Endodermal cell (in vitro differentiated cells): ENCODE measurements at regions not wholly inside any gene's neighbourhood (a gene's known extent, or its start where the extent isn't known, plus 50 kb on each side); places are given as distances from the start of the nearest gene placed in this dataset.

Experiments
- DNase-seq: peaks from one replicate; pipeline ENCODE4 v3.0.0-alpha.2; 2017
- H3K27ac ChIP-seq: 2 replicates; pipeline ENCODE4 v1.5.1; 2013; ENCODE audit warnings: mild to moderate bottlenecking, low read depth, low read length, moderate library complexity
- H3K27me3 ChIP-seq: 2 replicates; pipeline ENCODE4 v1.6.1; 2013; ENCODE audit warnings: mild to moderate bottlenecking, low read length, moderate library complexity; ENCODE audit not compliant: insufficient read depth, control insufficient read depth, poor library complexity, severe bottlenecking
- H3K36me3 ChIP-seq: 2 replicates; pipeline ENCODE4 v1.7.0; 2013; ENCODE audit warnings: mild to moderate bottlenecking, low read length, moderate library complexity; ENCODE audit not compliant: control insufficient read depth, insufficient read depth
- H3K4me1 ChIP-seq: one replicate; pipeline ENCODE4 v1.7.0; 2013; ENCODE audit warnings: low read length; ENCODE audit not compliant: control insufficient read depth, insufficient read depth
- H3K4me3 ChIP-seq: 2 replicates; pipeline ENCODE4 v1.5.1; 2013; ENCODE audit warnings: mild to moderate bottlenecking, low read length, moderate library complexity
- H3K9ac ChIP-seq: 2 replicates; pipeline ENCODE4 v1.6.1; 2013; ENCODE audit warnings: mild to moderate bottlenecking, low read length, moderate library complexity; ENCODE audit not compliant: poor library complexity, severe bottlenecking; ENCODE audit errors: extremely low read depth
- H3K9me3 ChIP-seq: 2 replicates; pipeline ENCODE4 v1.6.1; 2013; ENCODE audit warnings: mild to moderate bottlenecking, low read length, moderate library complexity; ENCODE audit not compliant: control insufficient read depth
- H3K27ac Mint-ChIP-seq: 2 replicates; pipeline ENCODE4 v1.8.0; 2020; ENCODE audit warnings: mixed read lengths
- H3K27me3 Mint-ChIP-seq: 2 replicates; pipeline ENCODE4 v1.8.0; 2021; ENCODE audit warnings: mild to moderate bottlenecking, mixed read lengths; ENCODE audit not compliant: insufficient read depth
- H3K36me3 Mint-ChIP-seq: 2 replicates; pipeline ENCODE4 v1.8.0; 2020; ENCODE audit warnings: low read depth, mixed read lengths
- H3K4me1 Mint-ChIP-seq: 2 replicates; pipeline ENCODE4 v1.8.0; 2020; ENCODE audit warnings: mixed read lengths
- H3K4me3 Mint-ChIP-seq: 2 replicates; pipeline ENCODE4 v1.8.0; 2020; ENCODE audit warnings: mild to moderate bottlenecking, moderate library complexity, mixed read lengths
- H3K9me3 Mint-ChIP-seq: 2 replicates; pipeline ENCODE4 v1.8.0; 2020; ENCODE audit warnings: mild to moderate bottlenecking, mixed read lengths
- CTCF ChIP-seq: fragments of 200-600 bp; sonication (generic); conservative IDR thresholded peaks from 2 replicates; pipeline ENCODE4 v1.5.0; 2021; ENCODE audit warnings: antibody characterized with exemption, mild to moderate bottlenecking
- WGBS, 2 experiments: methylation state at CpG; one replicate each; pipeline versions ENCODE4 v1.1.5 to v1.1.7; 2013; ENCODE audit warnings: missing lambda C conversion rate in 2 of 2, mixed read lengths in 1 of 2; ENCODE audit not compliant: insufficient coverage in 1 of 2, insufficient read length in 1 of 2; 5-methylcytosine and 5-hydroxymethylcytosine counted together

GRCh38 chr6:105588123-105588710 is 185.3 kb upstream of the PREP start:
- H3K4me1 Mint-ChIP-seq = no peaks in the 10 kb centered on the region
- no peak overlapping the region for H3K27ac Mint-ChIP-seq

GRCh38 chr6:105587349-105588122 is 184.7 kb upstream of the PREP start:
- 94 to 96% methylated on average over 18 to 23 of the region's 23 CpGs for WGBS, 2 experiments
- no peaks in the 10 kb centered on the region for H3K27me3 ChIP-seq
- Mint-ChIP-seq H3K27me3 (no peaks in the 10 kb centered on the region), H3K4me1 (no peaks in the 10 kb centered on the region), H3K36me3 (no peaks in the 10 kb centered on the region), H3K4me3 (no peak overlapping the region), H3K9me3 (no peaks in the 10 kb centered on the region), H3K27ac (no peak overlapping the region)
- no peak overlapping the region for H3K9ac ChIP-seq
- H3K27ac ChIP-seq = no peak overlapping the region
- no peak for DNase-seq
- H3K4me3 ChIP-seq = no peak overlapping the region
- no peaks in the 10 kb centered on the region for H3K4me1 ChIP-seq
- H3K36me3 ChIP-seq = no peaks in the 10 kb centered on the region
- TF ChIP-seq CTCF = no peak
- no peaks in the 10 kb centered on the region for H3K9me3 ChIP-seq

More at GRCh38 chr6:105588123-105588710, 185.3 kb upstream of the PREP start:
- no peak for DNase-seq
- Histone ChIP-seq H3K27ac (no peak overlapping the region), H3K9me3 (no peaks in the 10 kb centered on the region), H3K4me3 (no peak overlapping the region), H3K27me3 (no peaks in the 10 kb centered on the region), H3K4me1 (no peaks in the 10 kb centered on the region), H3K9ac (no peak overlapping the region), H3K36me3 (no peaks in the 10 kb centered on the region)
- TF ChIP-seq CTCF = no peak
- Mint-ChIP-seq H3K36me3 (no peaks in the 10 kb centered on the region), H3K4me3 (no peak overlapping the region), H3K27me3 (no peaks in the 10 kb centered on the region), H3K9me3 (no peaks in the 10 kb centered on the region)
- 88 to 95% methylated on average over 3 to 6 of the region's 6 CpGs for WGBS, 2 experiments

GRCh38 chr6:105578179-105578707 is 175.4 kb upstream of the PREP start:
- Histone ChIP-seq H3K27me3 (no peaks in the 10 kb centered on the region), H3K4me3 (no peak overlapping the region), H3K9ac (no peak overlapping the region), H3K4me1 (peaks cover 2% of the 10 kb centered on the region), H3K36me3 (no peaks in the 10 kb centered on the region), H3K27ac (no peak overlapping the region), H3K9me3 (no peaks in the 10 kb centered on the region)
- no peak for DNase-seq
- no peak overlapping the region for H3K4me3 Mint-ChIP-seq
- H3K27me3 Mint-ChIP-seq = no peaks in the 10 kb centered on the region
- H3K36me3 Mint-ChIP-seq = no peaks in the 10 kb centered on the region
- TF ChIP-seq CTCF = no peak
- WGBS, 2 experiments = no CpG with 5 or more reads among the region's 1 CpG
- no peak overlapping the region for H3K27ac Mint-ChIP-seq
- H3K9me3 Mint-ChIP-seq = no peaks in the 10 kb centered on the region
- no peaks in the 10 kb centered on the region for H3K4me1 Mint-ChIP-seq
